ENCODE measurements at regions not wholly inside any gene's neighbourhood (a gene's known extent, or its start where the extent isn't known, plus 50 kb on each side); places are given as distances from the start of the nearest gene placed in this dataset.
A peak's percentile ranks its signal among the peaks of the same experiment; 100 is the strongest.

DNA sequence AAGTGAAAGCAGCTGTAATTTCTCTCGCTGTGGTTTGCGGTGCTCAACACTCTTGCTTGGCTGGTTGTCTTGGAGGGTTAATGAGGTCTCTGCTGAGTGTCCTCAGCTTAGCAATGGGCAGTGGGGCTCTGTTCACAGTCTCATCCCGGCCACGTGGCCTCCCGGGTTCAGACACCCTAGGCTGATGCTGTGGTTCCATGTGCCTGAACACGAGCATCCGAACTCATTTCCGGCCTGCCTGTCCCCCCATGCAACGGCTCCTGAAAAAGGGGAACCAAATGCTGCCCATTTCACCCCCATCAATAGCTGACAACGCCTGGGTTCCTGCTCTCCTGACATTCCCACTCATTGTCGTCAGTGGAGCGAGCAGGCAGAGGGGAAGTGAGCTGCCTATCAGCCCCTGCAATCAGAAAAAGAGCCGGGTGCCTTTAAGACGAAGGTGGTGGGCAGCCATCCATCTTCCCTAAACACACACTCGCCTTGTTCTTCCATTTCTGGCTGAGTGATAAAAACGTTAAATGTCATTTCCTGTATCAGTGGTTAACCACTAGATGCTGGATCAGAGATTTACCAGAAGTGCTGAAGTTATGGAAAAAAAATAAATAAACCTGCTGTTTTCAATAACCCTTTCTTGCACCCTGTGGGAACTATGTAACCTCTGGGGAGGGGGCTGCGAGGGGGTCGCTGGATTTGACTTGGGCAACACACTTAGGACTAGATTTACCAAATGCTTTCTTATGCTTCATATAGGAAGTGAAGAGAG lies 60.3 kb upstream of the BCL2L14 start:
- peak; percentile 90 to 95 (median 91) for DNase-seq
- H3K27ac Mint-ChIP-seq: peak overlapping the region; percentile 96 to 98 (median 97)
- peak overlapping the region; percentile 72 for H3K9ac ChIP-seq (ENCODE audit: insufficient read depth, low read length, poor library complexity, severe bottlenecking)
- H3K9me3 ChIP-seq (replicated peaks in 1 of 2; ENCODE audit: control insufficient read depth in 1 of 2, insufficient read depth in 1 of 2, low read length in 2 of 2): no peaks in the 10 kb centered on the region
- no peaks in the 10 kb centered on the region for H3K36me3 ChIP-seq (replicated peaks in 1 of 2; ENCODE audit: control insufficient read depth in 1 of 2, insufficient read depth in 2 of 2, low read length in 2 of 2)
- H3K4me3 Mint-ChIP-seq: peak overlapping the region; percentile 78 to 83
- no peaks in the 10 kb centered on the region for H4K20me1 ChIP-seq (ENCODE audit: insufficient read depth, low read length)
- no peaks in the 10 kb centered on the region for H3K79me2 ChIP-seq (ENCODE audit: insufficient read depth, low read length)
- WGBS (ENCODE audit: insufficient coverage): 0% methylated on average over 14 of the region's 18 CpGs
- H3K4me1 Mint-ChIP-seq: peaks cover 63% of the 10 kb centered on the region
- intact Hi-C loops (cut with micrococcal nuclease): loop anchor here (10.0 kb wide), 3 partner anchors 126 to 176 kb away; no protein-coding TSS in a partner anchor
- peaks cover 0 to 4% (median 0%) of the 10 kb centered on the region in 7 donors for H3K9me3 Mint-ChIP-seq
- H3K36me3 Mint-ChIP-seq: no peaks in the 10 kb centered on the region
- H3K4me2 ChIP-seq (replicated peaks; ENCODE audit: extremely low read depth, low read length, poor library complexity, severe bottlenecking): peak overlapping the region; percentile 80
- peak overlapping the region; percentile 65 for H2AFZ ChIP-seq (ENCODE audit: insufficient read depth, low read depth, low read length, poor library complexity, severe bottlenecking)
- H3K27me3 Mint-ChIP-seq (ENCODE audit: low read depth in 3 of 3): peaks cover 0 to 3% (median 0%) of the 10 kb centered on the region in 3 donors
- TF ChIP-seq, protein P1, sequence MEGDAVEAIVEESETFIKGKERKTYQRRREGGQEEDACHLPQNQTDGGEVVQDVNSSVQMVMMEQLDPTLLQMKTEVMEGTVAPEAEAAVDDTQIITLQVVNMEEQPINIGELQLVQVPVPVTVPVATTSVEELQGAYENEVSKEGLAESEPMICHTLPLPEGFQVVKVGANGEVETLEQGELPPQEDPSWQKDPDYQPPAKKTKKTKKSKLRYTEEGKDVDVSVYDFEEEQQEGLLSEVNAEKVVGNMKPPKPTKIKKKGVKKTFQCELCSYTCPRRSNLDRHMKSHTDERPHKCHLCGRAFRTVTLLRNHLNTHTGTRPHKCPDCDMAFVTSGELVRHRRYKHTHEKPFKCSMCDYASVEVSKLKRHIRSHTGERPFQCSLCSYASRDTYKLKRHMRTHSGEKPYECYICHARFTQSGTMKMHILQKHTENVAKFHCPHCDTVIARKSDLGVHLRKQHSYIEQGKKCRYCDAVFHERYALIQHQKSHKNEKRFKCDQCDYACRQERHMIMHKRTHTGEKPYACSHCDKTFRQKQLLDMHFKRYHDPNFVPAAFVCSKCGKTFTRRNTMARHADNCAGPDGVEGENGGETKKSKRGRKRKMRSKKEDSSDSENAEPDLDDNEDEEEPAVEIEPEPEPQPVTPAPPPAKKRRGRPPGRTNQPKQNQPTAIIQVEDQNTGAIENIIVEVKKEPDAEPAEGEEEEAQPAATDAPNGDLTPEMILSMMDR (IDR thresholded peaks at IDR 0.05): no peak
- peak overlapping the region; percentile 81 to 97 for H3K27ac ChIP-seq (ENCODE audit: low read depth in 1 of 2, low read length in 2 of 2)
- peaks cover 47 to 50% of the 10 kb centered on the region in 2 donors for H3K4me1 ChIP-seq (ENCODE audit: control insufficient read depth in 1 of 2, insufficient read depth in 2 of 2, low read length in 2 of 2)
- H3K4me3 ChIP-seq (replicated peaks in 1 of 3; ENCODE audit: low read depth in 2 of 3, low read length in 3 of 3): peak overlapping the region; percentile 37 to 69 (median 42)
- H3K27me3 ChIP-seq (ENCODE audit: control insufficient read depth in 2 of 2, insufficient read depth in 2 of 2, low read length in 2 of 2): no peaks in the 10 kb centered on the region

DNA sequence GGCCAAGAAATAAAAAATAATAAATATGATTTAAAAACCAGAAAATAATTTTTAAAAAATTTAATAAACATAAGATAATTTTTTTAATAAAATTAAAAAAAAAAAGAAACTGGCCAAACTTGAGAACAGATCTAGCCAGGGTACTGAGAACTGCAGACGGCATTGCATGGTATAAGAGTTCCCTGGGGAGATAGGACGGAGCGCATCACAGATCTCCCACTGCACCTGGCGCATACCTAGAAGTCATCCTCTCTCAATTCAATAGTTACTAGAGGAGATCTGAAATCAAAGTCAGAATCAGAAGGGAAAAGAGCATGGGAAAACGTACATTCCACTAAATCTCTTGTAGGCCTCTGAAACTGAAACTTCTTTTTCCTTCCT lies 58.9 kb upstream of the BCL2L14 start:
- Mint-ChIP-seq H3K27ac (peak overlapping the region in 2 of 7 donors; percentile 64 to 97), H3K4me1 (peaks cover 66% of the 10 kb centered on the region), H3K36me3 (no peaks in the 10 kb centered on the region), H3K4me3 (no peak overlapping the region), H3K9me3 (peaks cover 0 to 4% (median 0%) of the 10 kb centered on the region in 7 donors), H3K27me3 (ENCODE audit: low read depth in 3 of 3) (peaks cover 0 to 3% (median 0%) of the 10 kb centered on the region in 3 donors)
- intact Hi-C loops (cut with micrococcal nuclease): loop anchor here (10.0 kb wide), 3 partner anchors 127 to 177 kb away; no protein-coding TSS in a partner anchor
- Histone ChIP-seq H3K27ac (ENCODE audit: low read depth in 1 of 2, low read length in 2 of 2) (no peak overlapping the region), H3K4me1 (ENCODE audit: control insufficient read depth in 1 of 2, insufficient read depth in 2 of 2, low read length in 2 of 2) (peaks cover 47 to 50% of the 10 kb centered on the region in 2 donors), H3K4me3 (replicated peaks in 1 of 3; ENCODE audit: low read depth in 2 of 3, low read length in 3 of 3) (no peak overlapping the region), H4K20me1 (ENCODE audit: insufficient read depth, low read length) (no peaks in the 10 kb centered on the region), H3K36me3 (replicated peaks in 1 of 2; ENCODE audit: control insufficient read depth in 1 of 2, insufficient read depth in 2 of 2, low read length in 2 of 2) (no peaks in the 10 kb centered on the region), H3K4me2 (replicated peaks; ENCODE audit: extremely low read depth, low read length, poor library complexity, severe bottlenecking) (no peak overlapping the region), H3K9ac (ENCODE audit: insufficient read depth, low read length, poor library complexity, severe bottlenecking) (no peak overlapping the region), H3K79me2 (ENCODE audit: insufficient read depth, low read length) (no peaks in the 10 kb centered on the region), H3K9me3 (replicated peaks in 1 of 2; ENCODE audit: control insufficient read depth in 1 of 2, insufficient read depth in 1 of 2, low read length in 2 of 2) (no peaks in the 10 kb centered on the region), H2AFZ (ENCODE audit: insufficient read depth, low read depth, low read length, poor library complexity, severe bottlenecking) (no peak overlapping the region), H3K27me3 (ENCODE audit: control insufficient read depth in 2 of 2, insufficient read depth in 2 of 2, low read length in 2 of 2) (no peaks in the 10 kb centered on the region)
- no peak for DNase-seq
- no CpG with 5 or more reads among the region's 5 CpGs for WGBS (ENCODE audit: insufficient coverage)
- TF ChIP-seq, protein P1 (IDR thresholded peaks at IDR 0.05): no peak
